GM20431 (cell line): ENCODE measurements at regions not wholly inside any gene's neighbourhood (a gene's known extent, or its start where the extent isn't known, plus 50 kb on each side); places are given as distances from the start of the nearest gene placed in this dataset.
"Not testable (repeated sequence)": the region's sequence is repeated elsewhere in the genome, so short reads cannot be mapped to it uniquely, and the experiment has no call there.

Experiments used
- in situ Hi-C: fragments of 300-500 bp; cut with MseI, MboI; formaldehyde crosslinking; loops from one replicate; pipeline ENCODE4 v1.15.0; 2020; ENCODE audit warnings: low sequenced_read_pairs; ENCODE audit not compliant: unreplicated experiment

GRCh38 chr19:28726533-28727479 is 486.1 kb downstream of the UQCRFS1 start:
- in situ Hi-C loops, result loop anchor here (25.0 kb wide), 1 partner anchor 535 kb away; no protein-coding TSS in a partner anchor

DNA sequence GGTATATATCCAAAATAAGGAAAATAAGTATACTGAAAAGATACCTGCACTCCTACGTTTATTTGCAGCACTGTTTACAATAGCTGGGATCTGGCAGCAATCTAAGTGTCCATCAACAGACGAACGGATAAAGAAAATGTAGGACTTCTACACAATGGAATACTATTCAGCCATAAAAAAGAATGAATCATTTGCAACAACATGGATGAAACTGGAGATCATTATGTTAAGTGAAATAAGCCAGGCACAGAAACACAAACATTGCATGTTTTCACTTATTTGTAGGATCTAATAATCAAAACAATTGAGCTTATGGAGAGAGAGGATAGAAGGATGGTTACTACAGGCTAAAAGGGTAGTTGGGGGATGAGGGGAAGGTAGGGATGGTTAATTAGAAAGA is 494.0 kb downstream of the UQCRFS1 start:
- in situ Hi-C loops, result loop anchor here (25.0 kb wide), 1 partner anchor 732 kb away; no protein-coding TSS in a partner anchor

- in situ Hi-C loops, result loop anchor here (25.0 kb wide), 1 partner anchor 728 kb away; no protein-coding TSS in a partner anchor
These were observed 497.8 kb downstream of the UQCRFS1 start for GRCh38 chr19:28715157-28715556.

DNA sequence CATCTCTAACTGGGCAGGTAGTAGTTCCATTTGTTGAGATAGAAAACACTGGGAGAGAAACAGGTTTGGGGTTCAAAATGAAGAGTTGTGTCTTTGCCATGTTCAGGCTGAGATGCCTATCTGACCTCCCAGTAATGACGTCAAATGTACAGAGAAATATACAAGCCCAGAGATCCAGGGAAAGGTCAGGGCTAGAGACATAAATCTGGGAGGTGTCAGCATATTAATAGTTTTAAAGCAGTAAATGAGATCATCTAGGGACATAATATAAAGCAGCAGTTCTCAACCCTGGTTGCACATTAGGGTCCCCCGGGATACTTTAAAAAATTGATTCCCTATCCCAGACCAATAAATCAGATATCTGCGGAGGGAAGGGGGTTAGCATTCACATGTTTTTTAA is 501.5 kb downstream of the UQCRFS1 start:
- in situ Hi-C loops, result loop anchor here (25.0 kb wide), 1 partner anchor 724 kb away; no protein-coding TSS in a partner anchor

DNA sequence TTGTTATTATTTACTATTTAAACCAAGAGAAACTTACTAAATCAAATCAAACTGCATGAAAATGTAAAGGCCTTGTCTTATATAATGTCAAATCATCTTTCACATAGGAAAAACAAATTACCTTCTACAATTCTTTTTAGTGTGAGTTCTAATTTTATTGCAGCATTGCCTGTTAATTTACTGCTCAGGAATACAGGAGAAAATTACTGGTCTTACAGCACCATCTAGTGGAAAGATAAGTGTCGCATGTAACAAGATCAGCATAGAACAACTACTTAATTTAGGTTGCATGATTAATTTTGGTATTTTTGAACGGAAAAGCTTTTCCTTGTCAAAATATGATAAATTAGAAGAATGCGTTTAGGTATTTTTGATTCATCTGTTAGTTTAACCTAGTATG is 502.7 kb downstream of the UQCRFS1 start:
- in situ Hi-C loops, result loop anchor here (25.0 kb wide), 1 partner anchor 723 kb away; no protein-coding TSS in a partner anchor

DNA sequence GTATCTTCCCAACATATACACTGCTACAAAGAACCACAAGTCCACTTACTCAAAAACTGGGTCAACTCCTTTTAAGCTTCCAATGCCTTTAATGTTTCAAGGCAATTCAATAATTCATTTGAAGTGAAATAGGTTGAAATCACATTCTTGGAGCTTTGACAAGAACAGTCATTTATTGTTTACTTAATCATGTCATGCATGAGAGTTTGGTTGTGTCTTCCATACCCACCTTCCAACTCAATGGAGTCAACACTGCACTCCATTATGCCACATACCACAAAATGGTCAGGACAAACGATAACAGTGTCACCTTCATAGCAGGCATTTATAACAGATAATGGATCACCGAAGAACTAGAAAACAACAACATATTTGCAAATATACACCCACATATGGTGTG is 506.3 kb downstream of the UQCRFS1 start:
- in situ Hi-C loops, result loop anchor here (25.0 kb wide), 1 partner anchor 719 kb away; no protein-coding TSS in a partner anchor

DNA sequence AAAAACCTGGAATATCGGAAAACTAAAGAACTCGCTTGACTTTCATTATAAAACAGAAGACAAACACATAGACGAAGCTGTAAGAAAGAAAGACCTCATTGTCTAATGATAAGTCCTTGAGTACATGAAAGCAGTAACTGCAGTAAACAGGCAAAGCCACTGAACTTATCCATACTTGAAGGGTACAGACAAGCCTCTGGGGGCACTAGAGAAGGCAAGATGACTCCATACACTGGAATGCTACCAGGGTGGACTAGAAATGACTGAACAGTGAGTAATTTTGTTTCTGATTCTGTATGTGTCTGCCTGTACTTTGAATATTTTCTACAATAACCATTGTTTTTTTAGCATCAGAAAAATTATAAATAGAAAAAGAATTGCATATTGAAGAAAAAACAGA is 507.9 kb downstream of the UQCRFS1 start:
- in situ Hi-C loops, result loop anchor here (25.0 kb wide), 1 partner anchor 718 kb away; no protein-coding TSS in a partner anchor

- in situ Hi-C loops, result loop anchor here (25.0 kb wide), 1 partner anchor 716 kb away; no protein-coding TSS in a partner anchor
These were observed 509.5 kb downstream of the UQCRFS1 start for GRCh38 chr19:28703400-28703956.

DNA sequence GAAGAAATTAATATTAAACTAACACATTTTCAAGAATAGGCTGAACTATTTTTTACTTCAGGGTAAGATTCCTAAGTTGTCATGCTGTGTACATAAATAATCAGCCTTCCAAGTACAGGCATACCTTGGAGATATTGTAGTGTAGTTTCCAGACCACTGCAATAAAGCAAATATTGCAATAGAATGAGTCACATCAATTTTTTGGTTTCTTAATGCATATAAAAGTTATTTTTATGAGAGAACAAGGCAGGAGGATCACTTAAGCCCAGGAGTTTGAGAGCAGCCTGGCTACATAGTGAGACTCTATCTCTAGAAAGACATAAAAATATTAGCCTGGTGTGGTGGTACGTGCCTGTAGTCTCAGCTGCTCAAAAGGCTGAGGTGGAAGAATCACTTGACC is 511.5 kb downstream of the UQCRFS1 start:
- in situ Hi-C loops, result loop anchor here (25.0 kb wide), 1 partner anchor 714 kb away; no protein-coding TSS in a partner anchor

GRCh38 chr19:28700176-28700575 is 512.8 kb downstream of the UQCRFS1 start:
- in situ Hi-C loops, result loop anchor here (25.0 kb wide), 1 partner anchor 713 kb away; no protein-coding TSS in a partner anchor

GRCh38 chr19:28697308-28697707 is 515.6 kb downstream of the UQCRFS1 start:
- in situ Hi-C loops, result no loop called here

DNA sequence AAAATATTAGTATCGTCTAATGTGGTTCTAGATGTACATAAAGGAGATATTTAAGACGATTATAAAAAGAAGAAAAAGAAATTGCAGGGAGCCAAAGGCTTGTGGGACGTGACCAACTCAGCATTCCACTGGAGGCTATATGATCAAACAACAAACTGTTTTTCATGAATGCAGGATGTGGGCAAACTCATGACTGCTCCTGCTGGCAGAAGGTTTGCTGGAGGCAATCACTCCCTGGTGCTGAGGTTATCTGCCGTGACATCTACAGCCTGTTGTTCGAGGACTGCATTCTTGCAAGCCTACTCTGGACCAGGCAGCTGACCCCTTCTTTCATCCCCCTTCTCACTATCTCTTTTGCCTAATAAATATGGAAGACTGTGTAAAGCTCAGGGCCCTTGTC is 518.1 kb downstream of the UQCRFS1 start:
- in situ Hi-C loops, result no loop called here

DNA sequence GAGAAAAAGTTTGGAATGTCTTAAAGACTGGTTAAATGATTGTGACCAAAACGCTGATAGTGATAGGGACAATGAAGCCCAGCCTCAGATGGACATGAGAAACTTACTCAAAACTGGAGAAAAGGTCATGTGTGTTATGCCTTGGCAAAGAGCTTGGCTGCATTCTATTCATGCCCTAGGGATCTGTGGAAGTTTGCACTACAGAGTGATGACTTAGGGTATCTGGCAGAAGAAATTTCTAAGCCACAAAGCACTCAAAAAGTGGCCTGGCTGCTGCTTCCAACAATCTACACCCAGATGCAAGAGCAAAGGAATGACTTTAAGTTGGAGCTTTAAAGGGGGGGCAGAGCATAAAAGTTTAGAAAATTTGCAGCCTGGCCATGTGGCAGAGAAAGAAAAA is 521.3 kb downstream of the UQCRFS1 start:
- in situ Hi-C loops, result no loop called here

- in situ Hi-C loops, result not testable (repeated sequence)
These were observed 523.5 kb downstream of the UQCRFS1 start for GRCh38 chr19:28689464-28689863.

DNA sequence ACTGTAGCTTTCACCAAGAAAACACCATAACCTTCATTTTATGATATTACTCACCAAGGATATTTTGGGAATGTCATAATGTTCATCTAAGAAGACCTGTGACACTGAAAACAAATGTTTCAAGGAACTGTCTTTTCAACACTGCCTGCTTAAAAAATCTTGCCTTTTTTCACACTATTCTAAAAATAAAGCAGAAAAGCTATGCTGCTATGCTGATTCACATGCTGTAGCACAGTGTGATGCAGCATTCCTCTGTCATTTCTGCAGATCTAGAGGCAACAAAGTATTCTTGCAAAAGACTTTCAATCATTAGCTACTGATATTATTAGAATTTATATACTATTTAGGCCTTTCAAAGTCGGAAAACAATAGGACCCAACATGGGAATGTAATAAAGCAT is 525.7 kb downstream of the UQCRFS1 start:
- in situ Hi-C loops, result no loop called here

DNA sequence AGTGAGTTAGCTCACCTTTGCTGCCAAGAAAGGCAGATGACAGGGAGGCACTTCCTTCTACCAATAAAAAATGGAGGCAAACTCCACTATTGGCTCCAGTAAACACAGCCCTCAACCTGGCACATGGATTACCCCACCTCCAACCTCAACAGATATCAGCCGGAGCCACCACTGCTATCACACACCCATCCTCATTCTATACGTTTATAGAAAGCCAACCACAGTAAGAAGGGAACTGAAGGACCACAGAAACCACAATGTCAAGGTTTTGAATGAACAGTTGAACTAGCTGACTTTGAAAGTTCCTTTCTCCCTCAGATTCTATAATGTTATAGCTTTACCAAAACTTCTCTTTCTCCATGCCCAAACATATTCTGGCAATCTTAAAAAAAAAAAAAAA is 526.2 kb downstream of the UQCRFS1 start:
- in situ Hi-C loops, result no loop called here

DNA sequence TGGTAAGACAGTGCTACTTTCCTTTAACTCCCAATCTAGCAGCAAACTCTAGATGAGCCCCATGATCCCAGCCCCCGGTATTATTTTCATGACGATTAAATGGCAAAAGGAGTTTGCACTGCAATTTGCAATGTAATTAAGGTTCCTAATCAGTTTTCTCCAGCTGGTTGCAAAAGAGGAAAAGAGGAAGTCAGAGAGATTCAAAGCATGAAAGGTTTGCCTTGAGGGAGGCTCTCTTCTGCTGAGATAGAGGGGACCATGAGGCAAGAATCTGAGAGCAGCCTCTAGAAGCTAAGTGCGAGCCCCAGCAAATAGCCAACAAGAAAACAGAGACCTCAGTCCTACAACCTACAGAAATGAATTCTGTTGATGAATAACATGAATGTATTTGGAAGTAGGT is 527.1 kb downstream of the UQCRFS1 start:
- in situ Hi-C loops, result no loop called here

- in situ Hi-C loops, result not testable (repeated sequence)
These were observed 527.9 kb downstream of the UQCRFS1 start for GRCh38 chr19:28685077-28685476.

GRCh38 chr19:28680111-28680510 is 532.8 kb downstream of the UQCRFS1 start:
- in situ Hi-C loops, result no loop called here

- in situ Hi-C loops, result no loop called here
These were observed 542.1 kb downstream of the UQCRFS1 start for GRCh38 chr19:28670836-28671235.

GRCh38 chr19:28669804-28670203 is 543.1 kb downstream of the UQCRFS1 start:
- in situ Hi-C loops, result no loop called here
